GM12892 (cell line): ENCODE measurements at regions not wholly inside any gene's neighbourhood (a gene's known extent, or its start where the extent isn't known, plus 50 kb on each side); places are given as distances from the start of the nearest gene placed in this dataset.

ENCODE experiments used
- POLR2A ChIP-seq: IDR thresholded peaks from 2 replicates; pipeline ENCODE4 v1.6.1; 2011; ENCODE audit warnings: low read depth, low read length, control low read depth
- POLR2AphosphoS5 ChIP-seq: IDR thresholded peaks from 2 replicates; pipeline ENCODE4 v1.6.1; 2011; ENCODE audit warnings: low read depth, low read length, control low read depth

GRCh38 chr1:73953586-73953985, 244.4 kb downstream of the LRRIQ3 start:
- TF ChIP-seq POLR2A (no peak), POLR2AphosphoS5 (no peak)
